Breast epithelium (tissue), 4 donors: ENCODE measurements at regions not wholly inside any gene's neighbourhood (a gene's known extent, or its start where the extent isn't known, plus 50 kb on each side); places are given as distances from the start of the nearest gene placed in this dataset.

Experiments
- DNase-seq, 2 donors: peaks; one replicate each; pipeline ENCODE4 v3.0.0-alpha.2; 2019; ENCODE audit warnings: low spot score in 2 of 2
- H3K27ac ChIP-seq, 2 donors: fragments of 200-600 bp; sonication (generic) in 1 of 2; one replicate each; pipeline ENCODE4 v1.5.1; 2016 to 2019; ENCODE audit warnings: mild to moderate bottlenecking in 1 of 2
- H3K27me3 ChIP-seq, 2 donors: fragments of 200-600 bp; sonication (generic) in 1 of 2; one replicate each; pipeline versions ENCODE4 v1.5.1 to v1.6.0; 2017 to 2019; ENCODE audit warnings: control low read depth in 1 of 2, mild to moderate bottlenecking in 1 of 2
- H3K36me3 ChIP-seq: fragments of 200-600 bp; one replicate; pipeline ENCODE4 v1.5.1; 2019
- H3K4me1 ChIP-seq, 2 donors: fragments of 200-600 bp; sonication (generic); one replicate each; pipeline ENCODE4 v1.5.1; 2016 to 2019; ENCODE audit warnings: control low read depth in 1 of 2
- H3K4me3 ChIP-seq, 3 donors: fragments of 200-600 bp; sonication (generic); 1 replicate in 2 of 3; 2 replicates in 1 of 3; pipeline ENCODE4 v1.5.1; 2016 to 2019; ENCODE audit warnings: mild to moderate bottlenecking in 3 of 3, moderate library complexity in 2 of 3
- H3K9me3 ChIP-seq, 2 donors: fragments of 200-600 bp; sonication (generic) in 1 of 2; one replicate each; pipeline ENCODE4 v1.5.1; 2016 to 2019; ENCODE audit warnings: control low read depth in 1 of 2
- CTCF ChIP-seq, 3 donors: fragments of 450-650 bp; IDR thresholded peaks; one replicate each; pipeline ENCODE4 v1.5.1; 2016 to 2017; ENCODE audit warnings: antibody characterized with exemption in 3 of 3, mild to moderate bottlenecking in 3 of 3, moderate library complexity in 3 of 3
- POLR2A ChIP-seq: fragments of 450-650 bp; IDR thresholded peaks from one replicate; pipeline ENCODE4 v1.6.1; 2016; ENCODE audit warnings: antibody characterized with exemption, mild to moderate bottlenecking, moderate library complexity
- POLR2AphosphoS5 ChIP-seq, 3 donors: sonication (generic); formaldehyde crosslinking; IDR thresholded peaks; one replicate each; pipeline ENCODE4 v1.6.1; 2017; ENCODE audit warnings: antibody characterized with exemption in 3 of 3
- intact Hi-C: fragments of 100-400 bp; cut with DNase I; formaldehyde crosslinking; loops from one replicate; pipeline ENCODE4 v1.15.1; 2023; ENCODE audit warnings: low total_unique reads

GRCh38 chr6:40219799-40220198 is 285.5 kb upstream of the MOCS1 start:
- no peak overlapping the region for H3K27ac ChIP-seq

GRCh38 chr6:40210628-40211056 is 276.4 kb upstream of the MOCS1 start:
- intact Hi-C loops: no loop called here
- H3K27me3 ChIP-seq: no peaks in the 10 kb centered on the region
- TF ChIP-seq POLR2A (no peak), POLR2AphosphoS5 (IDR thresholded peaks at IDR 0.05) (no peak), CTCF (IDR thresholded peaks at IDR 0.05) (no peak)

More at GRCh38 chr6:40219799-40220198, 285.5 kb upstream of the MOCS1 start:
- intact Hi-C loops: no loop called here
- Histone ChIP-seq H3K27me3 (no peaks in the 10 kb centered on the region), H3K4me3 (no peak overlapping the region), H3K36me3 (no peaks in the 10 kb centered on the region), H3K4me1 (no peaks in the 10 kb centered on the region), H3K9me3 (no peaks in the 10 kb centered on the region)
- TF ChIP-seq POLR2AphosphoS5 (IDR thresholded peaks at IDR 0.05) (no peak), CTCF (IDR thresholded peaks at IDR 0.05) (no peak), POLR2A (no peak)
- no peak for DNase-seq

GRCh38 chr6:40205801-40206200 is 271.5 kb upstream of the MOCS1 start:
- H3K36me3 ChIP-seq: peaks cover 3% of the 10 kb centered on the region
- no peak for DNase-seq
- intact Hi-C loops: no loop called here
- peaks cover 8 to 34% of the 10 kb centered on the region in 2 donors for H3K9me3 ChIP-seq
- H3K27ac ChIP-seq: no peak overlapping the region
- H3K4me3 ChIP-seq: no peak overlapping the region
- TF ChIP-seq POLR2A (no peak), CTCF (IDR thresholded peaks at IDR 0.05) (no peak), POLR2AphosphoS5 (IDR thresholded peaks at IDR 0.05) (no peak)
- no peaks in the 10 kb centered on the region for H3K27me3 ChIP-seq
- no peaks in the 10 kb centered on the region for H3K4me1 ChIP-seq

More at GRCh38 chr6:40210628-40211056, 276.4 kb upstream of the MOCS1 start:
- peaks cover 0 to 2% of the 10 kb centered on the region in 2 donors for H3K9me3 ChIP-seq
- H3K4me1 ChIP-seq: no peaks in the 10 kb centered on the region
- H3K27ac ChIP-seq: no peak overlapping the region
- no peak overlapping the region for H3K4me3 ChIP-seq
- no peaks in the 10 kb centered on the region for H3K36me3 ChIP-seq
- no peak for DNase-seq

- no peak for TF ChIP-seq POLR2AphosphoS5 (IDR thresholded peaks at IDR 0.05)
- no peak for TF ChIP-seq CTCF (IDR thresholded peaks at IDR 0.05)
- TF ChIP-seq POLR2A: no peak
- Histone ChIP-seq H3K4me3 (no peak overlapping the region), H3K4me1 (no peaks in the 10 kb centered on the region), H3K27ac (no peak overlapping the region), H3K36me3 (peaks cover 3% of the 10 kb centered on the region), H3K27me3 (no peaks in the 10 kb centered on the region), H3K9me3 (peaks cover 11 to 34% of the 10 kb centered on the region in 2 donors)
- no peak for DNase-seq
- intact Hi-C loops: no loop called here
Observed at GRCh38 chr6:40205004-40205403, 270.7 kb upstream of the MOCS1 start.

- Histone ChIP-seq H3K4me1 (no peaks in the 10 kb centered on the region), H3K36me3 (no peaks in the 10 kb centered on the region), H3K4me3 (no peak overlapping the region), H3K27me3 (no peaks in the 10 kb centered on the region), H3K9me3 (peaks cover 5 to 11% of the 10 kb centered on the region in 2 donors), H3K27ac (no peak overlapping the region)
- TF ChIP-seq CTCF (IDR thresholded peaks at IDR 0.05) (no peak), POLR2A (no peak), POLR2AphosphoS5 (IDR thresholded peaks at IDR 0.05) (no peak)
- DNase-seq: no peak
- intact Hi-C loops: no loop called here
Observed at GRCh38 chr6:40197371-40197770, 263.1 kb upstream of the MOCS1 start.
